ENCODE measurements at regions not wholly inside any gene's neighbourhood (a gene's known extent, or its start where the extent isn't known, plus 50 kb on each side); places are given as distances from the start of the nearest gene placed in this dataset.

DNA sequence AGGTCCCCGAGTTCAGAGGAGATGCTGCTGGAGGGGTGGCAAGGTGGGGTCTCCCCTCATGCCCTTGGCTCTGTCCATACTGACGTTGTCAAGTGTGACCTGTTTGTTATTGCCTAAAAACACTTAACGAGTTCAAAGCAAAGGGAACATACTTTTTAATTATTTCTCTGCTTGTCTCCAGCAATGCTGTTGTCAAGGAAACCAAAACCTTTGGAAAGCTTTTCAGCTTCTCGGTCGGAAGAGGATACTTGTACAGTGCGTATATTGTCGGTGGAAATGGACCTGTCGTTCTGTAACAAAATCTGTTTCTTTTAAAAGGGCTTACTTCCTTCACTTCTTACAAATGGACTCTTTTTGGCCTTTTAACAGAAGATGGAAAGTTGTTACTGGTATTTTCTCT is 73.9 kb downstream of the SLC25A47 start:
- TF ChIP-seq, protein P1, sequence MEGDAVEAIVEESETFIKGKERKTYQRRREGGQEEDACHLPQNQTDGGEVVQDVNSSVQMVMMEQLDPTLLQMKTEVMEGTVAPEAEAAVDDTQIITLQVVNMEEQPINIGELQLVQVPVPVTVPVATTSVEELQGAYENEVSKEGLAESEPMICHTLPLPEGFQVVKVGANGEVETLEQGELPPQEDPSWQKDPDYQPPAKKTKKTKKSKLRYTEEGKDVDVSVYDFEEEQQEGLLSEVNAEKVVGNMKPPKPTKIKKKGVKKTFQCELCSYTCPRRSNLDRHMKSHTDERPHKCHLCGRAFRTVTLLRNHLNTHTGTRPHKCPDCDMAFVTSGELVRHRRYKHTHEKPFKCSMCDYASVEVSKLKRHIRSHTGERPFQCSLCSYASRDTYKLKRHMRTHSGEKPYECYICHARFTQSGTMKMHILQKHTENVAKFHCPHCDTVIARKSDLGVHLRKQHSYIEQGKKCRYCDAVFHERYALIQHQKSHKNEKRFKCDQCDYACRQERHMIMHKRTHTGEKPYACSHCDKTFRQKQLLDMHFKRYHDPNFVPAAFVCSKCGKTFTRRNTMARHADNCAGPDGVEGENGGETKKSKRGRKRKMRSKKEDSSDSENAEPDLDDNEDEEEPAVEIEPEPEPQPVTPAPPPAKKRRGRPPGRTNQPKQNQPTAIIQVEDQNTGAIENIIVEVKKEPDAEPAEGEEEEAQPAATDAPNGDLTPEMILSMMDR (IDR thresholded peaks at IDR 0.05): no peak
- TF ChIP-seq POLR2A (IDR thresholded peaks at IDR 0.05): no peak

Data from uterus (tissue), 2 donors.